ENCODE measurements at regions not wholly inside any gene's neighbourhood (a gene's known extent, or its start where the extent isn't known, plus 50 kb on each side); places are given as distances from the start of the nearest gene placed in this dataset.
"Not testable (repeated sequence)": the region's sequence is repeated elsewhere in the genome, so short reads cannot be mapped to it uniquely, and the experiment has no call there.

- H3K4me1 ChIP-seq (ENCODE audit: control insufficient read depth, insufficient read depth, low read length) = no peaks in the 10 kb centered on the region
- H3K4me2 ChIP-seq (ENCODE audit: low read length) = no peak overlapping the region
- H3K4me3 ChIP-seq (ENCODE audit: low read length) = no peak overlapping the region
- H3K27me3 ChIP-seq (ENCODE audit: control insufficient read depth, insufficient read depth, low read length) = no peaks in the 10 kb centered on the region
- H3K9ac ChIP-seq (ENCODE audit: low read depth, low read length) = no peak overlapping the region
- peaks cover 5% of the 10 kb centered on the region for H3K9me3 ChIP-seq (replicated peaks; ENCODE audit: low read length)
- H3K36me3 ChIP-seq (ENCODE audit: insufficient read depth, low read length) = no peaks in the 10 kb centered on the region
Measured at GRCh38 chr4:38298868-38299713, 338.9 kb downstream of the PTTG2 start.

- no peak overlapping the region for H3K4me3 ChIP-seq (ENCODE audit: low read length)
- H3K4me2 ChIP-seq (ENCODE audit: low read length) = no peak overlapping the region
- no peaks in the 10 kb centered on the region for H3K36me3 ChIP-seq (ENCODE audit: insufficient read depth, low read length)
- H3K9ac ChIP-seq (ENCODE audit: low read depth, low read length) = no peak overlapping the region
- peaks cover 5% of the 10 kb centered on the region for H3K9me3 ChIP-seq (replicated peaks; ENCODE audit: low read length)
- H3K27me3 ChIP-seq (ENCODE audit: control insufficient read depth, insufficient read depth, low read length) = no peaks in the 10 kb centered on the region
- no peaks in the 10 kb centered on the region for H3K4me1 ChIP-seq (ENCODE audit: control insufficient read depth, insufficient read depth, low read length)
Measured at GRCh38 chr4:38302910-38303309, 342.7 kb downstream of the PTTG2 start.

- not testable (repeated sequence) for H3K4me2 ChIP-seq (ENCODE audit: low read length); H3K4me3 ChIP-seq (ENCODE audit: low read length); H3K36me3 ChIP-seq (ENCODE audit: insufficient read depth, low read length); H3K4me1 ChIP-seq (ENCODE audit: control insufficient read depth, insufficient read depth, low read length); H3K9me3 ChIP-seq (replicated peaks; ENCODE audit: low read length); H3K9ac ChIP-seq (ENCODE audit: low read depth, low read length); H3K27me3 ChIP-seq (ENCODE audit: control insufficient read depth, insufficient read depth, low read length)
Measured at GRCh38 chr4:38304460-38304859, 344.3 kb downstream of the PTTG2 start.

GRCh38 chr4:38306482-38307071 is 346.4 kb downstream of the PTTG2 start:
- peaks cover 5% of the 10 kb centered on the region for H3K9me3 ChIP-seq (replicated peaks; ENCODE audit: low read length)
- H3K4me3 ChIP-seq (ENCODE audit: low read length) = no peak overlapping the region
- no peak overlapping the region for H3K4me2 ChIP-seq (ENCODE audit: low read length)
- no peaks in the 10 kb centered on the region for H3K27me3 ChIP-seq (ENCODE audit: control insufficient read depth, insufficient read depth, low read length)
- no peak overlapping the region for H3K9ac ChIP-seq (ENCODE audit: low read depth, low read length)
- H3K4me1 ChIP-seq (ENCODE audit: control insufficient read depth, insufficient read depth, low read length) = peaks cover 23% of the 10 kb centered on the region
- no peaks in the 10 kb centered on the region for H3K36me3 ChIP-seq (ENCODE audit: insufficient read depth, low read length)

GRCh38 chr4:38308728-38309311 is 348.6 kb downstream of the PTTG2 start:
- Histone ChIP-seq H3K4me3 (ENCODE audit: low read length) (no peak overlapping the region), H3K4me2 (ENCODE audit: low read length) (peak overlapping the region; percentile 2), H3K9ac (ENCODE audit: low read depth, low read length) (no peak overlapping the region), H3K9me3 (replicated peaks; ENCODE audit: low read length) (no peaks in the 10 kb centered on the region), H3K4me1 (ENCODE audit: control insufficient read depth, insufficient read depth, low read length) (peaks cover 25% of the 10 kb centered on the region), H3K36me3 (ENCODE audit: insufficient read depth, low read length) (no peaks in the 10 kb centered on the region), H3K27me3 (ENCODE audit: control insufficient read depth, insufficient read depth, low read length) (no peaks in the 10 kb centered on the region)

- Histone ChIP-seq H3K9me3 (replicated peaks; ENCODE audit: low read length) (no peaks in the 10 kb centered on the region), H3K4me3 (ENCODE audit: low read length) (no peak overlapping the region), H3K4me1 (ENCODE audit: control insufficient read depth, insufficient read depth, low read length) (peaks cover 31% of the 10 kb centered on the region), H3K36me3 (ENCODE audit: insufficient read depth, low read length) (no peaks in the 10 kb centered on the region), H3K27me3 (ENCODE audit: control insufficient read depth, insufficient read depth, low read length) (no peaks in the 10 kb centered on the region), H3K9ac (ENCODE audit: low read depth, low read length) (no peak overlapping the region), H3K4me2 (ENCODE audit: low read length) (no peak overlapping the region)
Measured at GRCh38 chr4:38309471-38309870, 349.3 kb downstream of the PTTG2 start.

- Histone ChIP-seq H3K4me1 (ENCODE audit: control insufficient read depth, insufficient read depth, low read length) (peaks cover 34% of the 10 kb centered on the region), H3K4me3 (ENCODE audit: low read length) (no peak overlapping the region), H3K36me3 (ENCODE audit: insufficient read depth, low read length) (no peaks in the 10 kb centered on the region), H3K9ac (ENCODE audit: low read depth, low read length) (no peak overlapping the region), H3K9me3 (replicated peaks; ENCODE audit: low read length) (no peaks in the 10 kb centered on the region), H3K4me2 (ENCODE audit: low read length) (no peak overlapping the region), H3K27me3 (ENCODE audit: control insufficient read depth, insufficient read depth, low read length) (no peaks in the 10 kb centered on the region)
Measured at GRCh38 chr4:38310446-38311043, 350.3 kb downstream of the PTTG2 start.

GRCh38 chr4:38311495-38312126 is 351.4 kb downstream of the PTTG2 start:
- no peak overlapping the region for H3K4me2 ChIP-seq (ENCODE audit: low read length)
- H3K9ac ChIP-seq (ENCODE audit: low read depth, low read length) = no peak overlapping the region
- H3K36me3 ChIP-seq (ENCODE audit: insufficient read depth, low read length) = no peaks in the 10 kb centered on the region
- peaks cover 34% of the 10 kb centered on the region for H3K4me1 ChIP-seq (ENCODE audit: control insufficient read depth, insufficient read depth, low read length)
- H3K9me3 ChIP-seq (replicated peaks; ENCODE audit: low read length) = no peaks in the 10 kb centered on the region
- H3K27me3 ChIP-seq (ENCODE audit: control insufficient read depth, insufficient read depth, low read length) = no peaks in the 10 kb centered on the region
- no peak overlapping the region for H3K4me3 ChIP-seq (ENCODE audit: low read length)

- Histone ChIP-seq H3K27me3 (ENCODE audit: control insufficient read depth, insufficient read depth, low read length) (no peaks in the 10 kb centered on the region), H3K9me3 (replicated peaks; ENCODE audit: low read length) (no peaks in the 10 kb centered on the region), H3K4me2 (ENCODE audit: low read length) (no peak overlapping the region), H3K9ac (ENCODE audit: low read depth, low read length) (no peak overlapping the region), H3K36me3 (ENCODE audit: insufficient read depth, low read length) (no peaks in the 10 kb centered on the region), H3K4me3 (ENCODE audit: low read length) (no peak overlapping the region), H3K4me1 (ENCODE audit: control insufficient read depth, insufficient read depth, low read length) (peaks cover 36% of the 10 kb centered on the region)
Measured at GRCh38 chr4:38313175-38313574, 350.8 kb upstream of the KLF3 start.

- Histone ChIP-seq H3K4me1 (ENCODE audit: control insufficient read depth, insufficient read depth, low read length) (peaks cover 38% of the 10 kb centered on the region), H3K36me3 (ENCODE audit: insufficient read depth, low read length) (no peaks in the 10 kb centered on the region), H3K9ac (ENCODE audit: low read depth, low read length) (no peak overlapping the region), H3K27me3 (ENCODE audit: control insufficient read depth, insufficient read depth, low read length) (no peaks in the 10 kb centered on the region), H3K4me2 (ENCODE audit: low read length) (no peak overlapping the region), H3K4me3 (ENCODE audit: low read length) (no peak overlapping the region), H3K9me3 (replicated peaks; ENCODE audit: low read length) (no peaks in the 10 kb centered on the region)
Measured at GRCh38 chr4:38313999-38314561, 349.9 kb upstream of the KLF3 start.

- H3K27me3 ChIP-seq (ENCODE audit: control insufficient read depth, insufficient read depth, low read length) = no peaks in the 10 kb centered on the region
Measured at GRCh38 chr4:38314663-38315062, 349.3 kb upstream of the KLF3 start.

More at GRCh38 chr4:38314663-38315062, 349.3 kb upstream of the KLF3 start:
- no peak overlapping the region for H3K9ac ChIP-seq (ENCODE audit: low read depth, low read length)
- no peaks in the 10 kb centered on the region for H3K36me3 ChIP-seq (ENCODE audit: insufficient read depth, low read length)
- H3K4me3 ChIP-seq (ENCODE audit: low read length) = no peak overlapping the region
- H3K4me1 ChIP-seq (ENCODE audit: control insufficient read depth, insufficient read depth, low read length) = peaks cover 38% of the 10 kb centered on the region
- H3K9me3 ChIP-seq (replicated peaks; ENCODE audit: low read length) = no peaks in the 10 kb centered on the region
- H3K4me2 ChIP-seq (ENCODE audit: low read length) = no peak overlapping the region
